ENCODE measurements at regions not wholly inside any gene's neighbourhood (a gene's known extent, or its start where the extent isn't known, plus 50 kb on each side); places are given as distances from the start of the nearest gene placed in this dataset.

DNA sequence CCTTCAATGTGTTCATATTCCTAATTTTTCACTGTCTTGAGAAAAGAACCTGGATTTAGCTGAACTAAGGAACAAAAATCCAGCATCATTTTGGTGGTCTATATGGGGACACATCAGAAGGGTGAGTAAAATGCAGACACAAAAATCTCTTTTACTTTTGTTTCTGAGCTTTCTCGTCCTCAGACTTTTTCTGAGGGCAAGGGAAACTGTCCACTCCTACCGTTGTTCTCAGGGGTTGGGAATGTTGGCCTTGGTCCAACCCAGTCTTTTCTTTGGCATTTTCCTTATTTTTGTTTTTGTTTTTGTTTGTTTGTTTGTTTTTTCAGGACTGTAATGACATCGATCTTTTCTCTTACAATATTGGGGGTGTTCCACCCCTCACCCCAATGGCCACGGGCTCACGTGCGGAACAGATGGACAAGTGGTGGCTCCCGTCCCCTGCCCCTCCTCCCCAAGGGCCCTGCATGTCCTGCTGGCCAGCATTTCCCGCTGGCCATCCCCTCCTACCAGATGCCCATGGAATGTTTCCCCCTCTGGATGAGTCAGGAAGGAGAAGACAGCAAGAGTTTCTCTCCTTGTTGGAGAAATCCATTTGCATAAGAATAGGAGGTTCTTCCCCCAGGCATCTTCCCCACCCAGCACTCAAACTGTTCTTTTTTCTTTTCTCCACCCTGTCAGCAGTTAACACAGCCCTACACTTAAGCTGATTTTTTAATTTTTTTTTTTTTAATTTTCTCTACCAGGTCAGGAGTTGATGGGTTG lies 305.4 kb upstream of the NDST4 start:
- no peak for DNase-seq

GRCh38 chr4:115396034-115396433 lies 282.6 kb upstream of the NDST4 start:
- DNase-seq: no peak

DNA sequence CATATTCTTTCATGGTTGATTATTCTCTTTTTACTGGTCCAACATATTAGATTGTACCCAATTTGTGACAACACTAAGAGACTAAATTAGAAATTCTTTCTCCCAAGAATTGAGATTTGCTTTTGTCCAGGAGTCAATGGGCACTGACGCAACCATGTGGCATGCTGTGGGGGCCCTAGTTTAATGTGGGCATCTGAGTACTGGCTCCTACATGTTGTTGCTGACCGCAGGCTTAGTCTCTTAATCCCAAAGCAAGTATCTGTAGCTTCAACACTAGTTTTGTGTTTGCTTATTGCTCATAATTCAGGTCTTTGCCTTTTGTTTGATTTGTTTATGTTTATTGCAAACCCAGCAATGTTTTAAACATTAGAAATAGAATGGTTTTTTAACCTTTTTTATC lies 263.4 kb upstream of the NDST4 start:
- no peak for DNase-seq

DNA sequence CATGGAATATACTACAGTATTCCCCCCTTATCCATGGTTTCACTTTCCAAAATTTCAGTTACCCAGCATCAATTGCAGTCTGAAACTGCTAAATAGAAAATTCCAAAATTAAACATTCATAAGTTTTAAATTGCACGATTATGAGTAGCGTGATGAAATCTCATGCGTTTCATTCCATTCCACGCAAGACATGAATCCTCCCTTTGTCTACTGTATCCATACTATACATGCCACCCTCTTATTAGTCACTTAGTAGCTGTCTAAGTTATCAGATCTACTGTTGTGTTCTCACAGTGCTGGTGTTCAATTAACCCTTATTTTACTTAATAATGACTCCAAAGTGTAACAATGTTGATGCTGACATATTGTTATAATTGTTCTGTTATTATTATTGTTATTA lies 261.2 kb upstream of the NDST4 start:
- DNase-seq: no peak

GRCh38 chr4:115370490-115370889 lies 257.1 kb upstream of the NDST4 start:
- no peak for DNase-seq

GRCh38 chr4:115370012-115370411 lies 256.6 kb upstream of the NDST4 start:
- DNase-seq: no peak

DNA sequence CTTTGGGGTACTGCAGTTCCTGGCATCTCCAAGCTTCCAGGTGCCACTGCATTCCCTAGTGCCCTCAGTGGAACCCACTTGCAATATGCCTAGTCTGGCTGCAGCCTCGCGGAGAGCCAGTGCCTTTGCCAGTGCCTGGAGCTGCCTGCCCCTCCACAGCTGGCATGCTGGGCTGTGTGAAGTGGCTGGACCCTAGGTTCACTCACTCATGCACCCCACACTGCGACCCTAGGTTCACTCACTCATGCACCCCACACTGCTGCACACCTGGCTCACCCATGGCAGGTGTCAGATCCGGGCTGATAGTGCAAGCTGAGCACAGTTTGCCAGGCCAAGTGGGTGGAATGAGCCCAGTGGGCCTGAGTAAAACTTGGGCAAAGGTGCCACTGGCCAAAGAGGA lies 253.0 kb upstream of the NDST4 start:
- no peak for DNase-seq

DNA sequence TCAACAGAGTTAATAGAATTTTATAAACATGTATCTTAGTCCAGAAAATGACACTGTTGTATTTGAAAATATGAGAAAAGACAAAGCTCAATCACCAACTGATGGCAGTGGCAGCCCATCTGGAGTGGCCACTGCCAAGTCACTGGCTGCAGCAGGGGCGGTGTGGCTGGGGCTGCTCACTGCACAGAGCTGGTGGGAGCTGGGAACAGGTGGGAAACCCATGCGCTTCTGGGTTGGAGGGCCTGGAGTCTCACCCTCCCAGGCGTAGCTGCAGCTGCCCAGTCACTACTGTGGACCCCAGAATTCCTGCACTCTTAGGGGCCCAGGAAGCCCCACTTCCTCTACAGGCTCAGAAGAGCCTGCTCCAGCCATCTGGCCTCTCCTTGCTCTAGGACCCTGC lies 251.8 kb upstream of the NDST4 start:
- no peak for DNase-seq

GRCh38 chr4:115361781-115362180 lies 248.4 kb upstream of the NDST4 start:
- no peak for DNase-seq

GRCh38 chr4:115360431-115360830 lies 247.0 kb upstream of the NDST4 start:
- no peak for DNase-seq

DNA sequence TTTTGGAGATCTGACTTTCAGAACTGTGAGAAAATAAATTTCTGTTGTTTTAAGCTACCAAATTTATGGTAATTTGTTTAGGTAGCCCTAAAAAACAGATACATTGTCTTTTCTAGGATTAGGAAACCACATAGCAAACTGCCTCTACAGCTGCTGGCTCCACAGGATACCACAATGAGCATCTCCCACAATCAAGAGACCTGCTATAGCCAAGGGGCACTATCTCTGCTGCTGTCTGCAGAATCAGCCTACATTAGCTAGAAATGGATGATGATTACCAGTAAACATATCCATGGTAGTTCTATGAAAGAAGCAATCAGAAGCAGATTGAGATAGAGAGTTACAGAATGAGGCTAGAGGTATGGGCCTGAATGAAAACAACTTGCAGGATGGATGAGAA lies 244.4 kb upstream of the NDST4 start:
- no peak for DNase-seq

- no peak for DNase-seq
Observed at GRCh38 chr4:115356176-115356575, 242.8 kb upstream of the NDST4 start.

DNA sequence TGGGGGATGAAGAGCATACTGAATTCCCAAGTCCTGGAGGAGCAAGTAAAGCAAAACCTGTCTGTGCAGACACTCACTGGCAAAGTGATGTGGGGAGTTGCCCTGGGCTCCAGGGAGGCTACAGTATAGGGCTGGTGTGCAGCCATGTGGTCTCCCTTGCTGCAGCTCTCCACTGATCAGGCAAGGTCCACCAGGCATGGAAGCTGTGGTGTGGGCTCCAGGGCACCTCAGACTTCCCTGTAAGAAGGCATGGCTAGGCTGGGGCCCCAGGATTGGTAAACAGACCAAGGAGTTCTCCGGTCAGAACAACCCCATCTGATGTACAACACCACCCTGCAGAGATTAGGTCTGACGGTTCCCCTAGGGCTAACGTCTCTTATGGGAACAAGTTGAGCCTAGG lies 241.9 kb upstream of the NDST4 start:
- no peak for DNase-seq

DNA sequence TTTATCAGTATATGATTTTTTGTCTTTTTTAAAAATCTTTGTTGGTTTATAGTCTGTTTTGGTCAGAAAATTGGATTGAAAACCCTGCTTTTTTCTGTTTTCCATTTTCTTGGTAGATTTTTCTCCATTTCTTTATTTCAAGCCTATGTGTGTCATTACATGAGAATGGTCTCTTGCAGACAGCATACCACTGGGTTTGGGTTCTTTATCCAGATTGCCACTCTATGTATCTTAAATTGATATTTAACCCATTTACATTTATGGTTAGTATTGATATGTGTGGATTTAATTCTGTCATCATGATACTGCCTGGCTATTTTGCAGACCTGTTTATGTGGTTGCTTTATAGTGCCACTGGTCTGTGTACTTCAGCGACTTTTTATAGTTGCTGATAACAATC lies 239.9 kb upstream of the NDST4 start:
- no peak for DNase-seq

GRCh38 chr4:115343171-115343570 lies 229.8 kb upstream of the NDST4 start:
- no peak for DNase-seq

DNA sequence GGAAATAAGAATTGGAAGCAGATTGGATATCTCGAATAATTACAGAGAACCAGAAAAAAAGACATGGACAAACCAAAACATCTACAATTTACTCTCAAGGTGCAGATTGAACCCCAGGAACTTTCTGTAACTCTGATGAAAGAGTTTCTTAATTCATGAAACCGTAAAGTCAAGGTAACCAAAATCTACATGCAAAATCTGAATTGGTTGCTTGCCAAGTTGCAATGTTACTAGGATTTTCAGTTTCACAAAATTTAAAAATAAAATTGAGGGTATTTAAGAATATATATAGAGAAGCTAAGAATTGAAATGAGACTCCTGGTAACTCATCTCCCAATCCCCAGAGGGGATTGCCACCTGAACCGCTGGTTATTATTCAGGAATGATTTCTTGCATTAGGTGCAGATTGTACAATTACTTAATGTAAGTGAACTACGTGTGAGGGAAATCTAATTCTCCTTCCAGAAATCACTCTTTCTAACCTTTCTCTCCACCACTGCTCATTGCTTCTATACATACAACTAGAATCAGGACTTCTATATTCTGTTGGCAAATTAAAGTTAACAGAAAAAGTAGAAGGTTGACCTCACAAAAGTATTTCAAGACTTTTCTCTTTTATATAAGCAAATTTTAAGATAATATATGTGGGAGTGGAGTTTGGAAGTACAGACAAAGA lies 221.5 kb upstream of the NDST4 start:
- no peak for DNase-seq

- DNase-seq: no peak
Observed at GRCh38 chr4:115332078-115332477, 218.7 kb upstream of the NDST4 start.

DNA sequence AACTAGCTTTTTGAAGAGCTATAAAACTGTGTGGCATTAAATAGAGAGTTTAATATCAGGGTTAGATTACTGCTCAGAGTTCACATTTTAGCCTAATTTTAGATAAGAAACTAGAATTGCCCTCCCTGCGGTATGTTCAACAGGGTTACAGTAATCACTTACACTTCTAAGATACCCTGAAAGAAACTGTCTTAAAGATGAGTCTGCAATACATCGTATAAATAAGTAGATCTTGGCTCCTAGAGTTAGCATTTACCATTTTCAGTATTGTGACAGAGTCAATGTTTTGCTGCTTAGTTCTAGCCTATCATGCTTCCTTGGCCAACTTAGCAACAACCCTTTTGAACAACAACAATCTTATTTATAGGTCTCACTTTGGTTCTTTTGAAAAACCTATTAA lies 217.8 kb upstream of the NDST4 start:
- DNase-seq: no peak

GRCh38 chr4:115325836-115326235 lies 212.4 kb upstream of the NDST4 start:
- DNase-seq: no peak

GRCh38 chr4:115323106-115323707 lies 209.8 kb upstream of the NDST4 start:
- peak; percentile 15 for DNase-seq

DNA sequence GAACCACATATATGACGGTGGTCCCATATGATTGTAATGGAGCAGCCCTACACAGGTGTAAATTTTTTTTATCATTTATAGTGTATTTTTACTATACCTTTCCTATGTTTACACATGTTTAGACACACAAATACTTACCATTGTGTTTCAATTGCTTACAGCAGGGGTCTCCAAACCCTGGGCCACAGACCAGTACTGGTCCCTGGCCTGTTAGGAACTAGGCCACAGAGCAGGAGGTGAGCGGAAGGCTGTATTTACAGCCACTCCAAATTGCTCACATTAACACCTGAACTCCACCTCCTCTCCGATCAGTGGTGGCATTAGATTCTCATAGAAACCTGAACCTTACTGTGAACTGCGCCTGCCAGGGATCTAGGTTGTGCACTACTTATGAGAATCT lies 201.8 kb upstream of the NDST4 start:
- no peak for DNase-seq

- DNase-seq: no peak
Observed at GRCh38 chr4:115310641-115311040, 197.2 kb upstream of the NDST4 start.

DNA sequence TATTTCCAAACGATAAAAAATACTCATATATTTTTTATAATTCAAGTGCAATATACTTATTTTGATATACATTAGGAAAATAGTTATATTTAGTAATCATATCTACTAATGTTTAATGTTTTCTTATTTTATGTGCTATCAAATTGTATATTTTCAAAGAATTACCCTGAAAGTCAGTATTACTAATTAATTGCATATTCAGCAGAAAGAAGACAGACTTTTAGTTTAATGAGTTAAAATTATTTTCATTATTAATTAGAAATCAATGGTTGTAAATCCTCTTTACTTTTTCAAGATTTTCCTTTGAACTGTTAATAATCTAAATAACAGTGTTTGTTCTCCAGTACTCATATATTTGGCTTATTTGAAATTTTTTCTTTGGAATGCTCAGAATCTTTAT lies 181.3 kb upstream of the NDST4 start:
- DNase-seq: no peak

GRCh38 chr4:115293093-115293462 lies 179.7 kb upstream of the NDST4 start:
- no peak for DNase-seq

Measured in NCI-H187 treated with DMSO at 0.1 percent for 48 hours (cell line).